ENCODE measurements at regions not wholly inside any gene's neighbourhood (a gene's known extent, or its start where the extent isn't known, plus 50 kb on each side); places are given as distances from the start of the nearest gene placed in this dataset.

- DNase-seq, result no peak
- Mint-ChIP-seq H3K27ac (no peak overlapping the region), H3K9me3 (no peaks in the 10 kb centered on the region), H3K4me1 (peaks cover 24% of the 10 kb centered on the region), H3K4me3 (no peak overlapping the region), H3K36me3 (ENCODE audit: low read depth) (no peaks in the 10 kb centered on the region), H3K27me3 (ENCODE audit: insufficient read depth) (no peaks in the 10 kb centered on the region)
- H3K36me3 ChIP-seq (ENCODE audit: control insufficient read depth, insufficient read depth, low read length), result no peaks in the 10 kb centered on the region
- no peaks in the 10 kb centered on the region for H3K27me3 ChIP-seq (ENCODE audit: control insufficient read depth, insufficient read depth, low read length, poor library complexity, severe bottlenecking)
- 90 to 95% methylated on average over 9 to 11 of the region's 11 CpGs for WGBS, 2 experiments (ENCODE audit: insufficient coverage in 1 of 2, insufficient read length in 1 of 2)
- TF ChIP-seq, protein P1, sequence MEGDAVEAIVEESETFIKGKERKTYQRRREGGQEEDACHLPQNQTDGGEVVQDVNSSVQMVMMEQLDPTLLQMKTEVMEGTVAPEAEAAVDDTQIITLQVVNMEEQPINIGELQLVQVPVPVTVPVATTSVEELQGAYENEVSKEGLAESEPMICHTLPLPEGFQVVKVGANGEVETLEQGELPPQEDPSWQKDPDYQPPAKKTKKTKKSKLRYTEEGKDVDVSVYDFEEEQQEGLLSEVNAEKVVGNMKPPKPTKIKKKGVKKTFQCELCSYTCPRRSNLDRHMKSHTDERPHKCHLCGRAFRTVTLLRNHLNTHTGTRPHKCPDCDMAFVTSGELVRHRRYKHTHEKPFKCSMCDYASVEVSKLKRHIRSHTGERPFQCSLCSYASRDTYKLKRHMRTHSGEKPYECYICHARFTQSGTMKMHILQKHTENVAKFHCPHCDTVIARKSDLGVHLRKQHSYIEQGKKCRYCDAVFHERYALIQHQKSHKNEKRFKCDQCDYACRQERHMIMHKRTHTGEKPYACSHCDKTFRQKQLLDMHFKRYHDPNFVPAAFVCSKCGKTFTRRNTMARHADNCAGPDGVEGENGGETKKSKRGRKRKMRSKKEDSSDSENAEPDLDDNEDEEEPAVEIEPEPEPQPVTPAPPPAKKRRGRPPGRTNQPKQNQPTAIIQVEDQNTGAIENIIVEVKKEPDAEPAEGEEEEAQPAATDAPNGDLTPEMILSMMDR (conservative IDR thresholded peaks at IDR 0.05), result peak; percentile 52
- H3K9me3 ChIP-seq (ENCODE audit: control insufficient read depth, low read length), result no peaks in the 10 kb centered on the region
- H3K27ac ChIP-seq (ENCODE audit: low read depth, low read length), result peak overlapping the region; percentile 53
- peaks cover 13% of the 10 kb centered on the region for H3K4me1 ChIP-seq (ENCODE audit: control insufficient read depth, insufficient read depth, low read length)
- H3K9ac ChIP-seq (ENCODE audit: extremely low read depth, low read length, poor library complexity, severe bottlenecking), result no peak overlapping the region
- H3K4me3 ChIP-seq (ENCODE audit: low read length), result no peak overlapping the region
Observed at GRCh38 chr2:120885321-120885720, 149.7 kb downstream of the GLI2 start.

DNA sequence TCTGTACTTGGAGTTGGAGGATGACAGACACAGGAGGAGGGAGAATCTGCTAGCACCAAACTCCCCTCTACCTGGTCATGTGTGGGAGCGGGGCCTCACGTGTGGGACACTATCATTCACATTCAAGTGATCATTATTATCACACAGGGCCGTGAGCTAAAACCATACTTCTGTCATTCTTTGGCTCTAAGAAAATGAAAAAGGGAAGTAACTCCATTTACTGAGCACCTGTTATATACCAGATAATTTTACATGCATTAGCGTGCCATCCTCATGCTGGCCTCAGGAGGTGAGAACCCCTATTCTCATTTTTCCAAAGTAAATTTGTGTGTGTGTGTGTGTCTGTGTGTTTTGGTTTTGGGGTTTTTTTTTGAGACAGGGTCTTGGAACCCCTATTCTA lies 150.1 kb downstream of the GLI2 start:
- H3K4me3 ChIP-seq (ENCODE audit: low read length), result no peak overlapping the region
- H3K27ac ChIP-seq (ENCODE audit: low read depth, low read length), result no peak overlapping the region
- no peaks in the 10 kb centered on the region for H3K9me3 ChIP-seq (ENCODE audit: control insufficient read depth, low read length)
- peaks cover 13% of the 10 kb centered on the region for H3K4me1 ChIP-seq (ENCODE audit: control insufficient read depth, insufficient read depth, low read length)
- H3K9ac ChIP-seq (ENCODE audit: extremely low read depth, low read length, poor library complexity, severe bottlenecking), result no peak overlapping the region
- Mint-ChIP-seq H3K4me1 (peaks cover 24% of the 10 kb centered on the region), H3K9me3 (no peaks in the 10 kb centered on the region), H3K27ac (no peak overlapping the region), H3K27me3 (ENCODE audit: insufficient read depth) (no peaks in the 10 kb centered on the region), H3K4me3 (no peak overlapping the region), H3K36me3 (ENCODE audit: low read depth) (no peaks in the 10 kb centered on the region)
- 94 to 96% methylated on average over 3 to 4 of the region's 4 CpGs for WGBS, 2 experiments (ENCODE audit: insufficient coverage in 1 of 2, insufficient read length in 1 of 2)
- H3K36me3 ChIP-seq (ENCODE audit: control insufficient read depth, insufficient read depth, low read length), result no peaks in the 10 kb centered on the region
- TF ChIP-seq, protein P1 (conservative IDR thresholded peaks at IDR 0.05), result no peak
- no peaks in the 10 kb centered on the region for H3K27me3 ChIP-seq (ENCODE audit: control insufficient read depth, insufficient read depth, low read length, poor library complexity, severe bottlenecking)
- DNase-seq, result no peak

GRCh38 chr2:120886534-120887319 lies 151.1 kb downstream of the GLI2 start:
- Mint-ChIP-seq H3K27me3 (ENCODE audit: insufficient read depth) (no peaks in the 10 kb centered on the region), H3K27ac (peak overlapping the region; percentile 44), H3K9me3 (no peaks in the 10 kb centered on the region), H3K4me3 (no peak overlapping the region), H3K4me1 (peaks cover 24% of the 10 kb centered on the region), H3K36me3 (ENCODE audit: low read depth) (no peaks in the 10 kb centered on the region)
- Histone ChIP-seq H3K9me3 (ENCODE audit: control insufficient read depth, low read length) (no peaks in the 10 kb centered on the region), H3K36me3 (ENCODE audit: control insufficient read depth, insufficient read depth, low read length) (no peaks in the 10 kb centered on the region), H3K27ac (ENCODE audit: low read depth, low read length) (peak overlapping the region; percentile 76), H3K27me3 (ENCODE audit: control insufficient read depth, insufficient read depth, low read length, poor library complexity, severe bottlenecking) (no peaks in the 10 kb centered on the region), H3K9ac (ENCODE audit: extremely low read depth, low read length, poor library complexity, severe bottlenecking) (no peak overlapping the region), H3K4me1 (ENCODE audit: control insufficient read depth, insufficient read depth, low read length) (peaks cover 13% of the 10 kb centered on the region), H3K4me3 (ENCODE audit: low read length) (no peak overlapping the region)
- TF ChIP-seq, protein P1 (conservative IDR thresholded peaks at IDR 0.05), result no peak
- WGBS, 2 experiments (ENCODE audit: insufficient coverage in 1 of 2, insufficient read length in 1 of 2), result 89 to 90% methylated on average over 11 to 18 of the region's 18 CpGs
- DNase-seq, result no peak
